ENCODE measurements at regions not wholly inside any gene's neighbourhood (a gene's known extent, or its start where the extent isn't known, plus 50 kb on each side); places are given as distances from the start of the nearest gene placed in this dataset.

GRCh38 chr1:238191170-238191569, 300.4 kb upstream of the ZP4 start:
- H3K36me3 ChIP-seq (ENCODE audit: control insufficient read depth, insufficient read depth, low read length) = no peaks in the 10 kb centered on the region
- TF ChIP-seq CTCF (IDR thresholded peaks at IDR 0.05; ENCODE audit: insufficient read depth, low read length, poor library complexity, severe bottlenecking) = no peak
- H3K4me3 ChIP-seq (ENCODE audit: low read depth, low read length) = no peak overlapping the region
- DNase-seq (ENCODE audit: low read depth) = no peak
- H3K27me3 ChIP-seq (ENCODE audit: control insufficient read depth, insufficient read depth, low read length) = no peaks in the 10 kb centered on the region

GRCh38 chr1:238187575-238187949, 296.8 kb upstream of the ZP4 start:
- H3K4me3 ChIP-seq (ENCODE audit: low read depth, low read length) = no peak overlapping the region
- no peak for TF ChIP-seq CTCF (IDR thresholded peaks at IDR 0.05; ENCODE audit: insufficient read depth, low read length, poor library complexity, severe bottlenecking)
- DNase-seq (ENCODE audit: low read depth) = no peak
- no peaks in the 10 kb centered on the region for H3K36me3 ChIP-seq (ENCODE audit: control insufficient read depth, insufficient read depth, low read length)
- no peaks in the 10 kb centered on the region for H3K27me3 ChIP-seq (ENCODE audit: control insufficient read depth, insufficient read depth, low read length)

- Histone ChIP-seq H3K36me3 (ENCODE audit: control insufficient read depth, insufficient read depth, low read length) (no peaks in the 10 kb centered on the region), H3K27me3 (ENCODE audit: control insufficient read depth, insufficient read depth, low read length) (no peaks in the 10 kb centered on the region), H3K4me3 (ENCODE audit: low read depth, low read length) (no peak overlapping the region)
- DNase-seq (ENCODE audit: low read depth) = no peak
- TF ChIP-seq CTCF (IDR thresholded peaks at IDR 0.05; ENCODE audit: insufficient read depth, low read length, poor library complexity, severe bottlenecking) = no peak
Measured at GRCh38 chr1:238186887-238187574, 296.3 kb upstream of the ZP4 start.

GRCh38 chr1:238177960-238178645, 287.4 kb upstream of the ZP4 start:
- TF ChIP-seq CTCF (IDR thresholded peaks at IDR 0.05; ENCODE audit: insufficient read depth, low read length, poor library complexity, severe bottlenecking) = no peak
- no peak for DNase-seq (ENCODE audit: low read depth)
- no peak overlapping the region for H3K4me3 ChIP-seq (ENCODE audit: low read depth, low read length)
- no peaks in the 10 kb centered on the region for H3K36me3 ChIP-seq (ENCODE audit: control insufficient read depth, insufficient read depth, low read length)
- H3K27me3 ChIP-seq (ENCODE audit: control insufficient read depth, insufficient read depth, low read length) = no peaks in the 10 kb centered on the region

- DNase-seq (ENCODE audit: low read depth) = no peak
Measured at GRCh38 chr1:238177351-238177750, 286.6 kb upstream of the ZP4 start.

More at GRCh38 chr1:238177351-238177750, 286.6 kb upstream of the ZP4 start:
- TF ChIP-seq CTCF (IDR thresholded peaks at IDR 0.05; ENCODE audit: insufficient read depth, low read length, poor library complexity, severe bottlenecking) = no peak
- Histone ChIP-seq H3K36me3 (ENCODE audit: control insufficient read depth, insufficient read depth, low read length) (no peaks in the 10 kb centered on the region), H3K4me3 (ENCODE audit: low read depth, low read length) (no peak overlapping the region), H3K27me3 (ENCODE audit: control insufficient read depth, insufficient read depth, low read length) (no peaks in the 10 kb centered on the region)

All from kidney epithelial cell (primary cell).